MM.1S (cell line): ENCODE measurements at regions not wholly inside any gene's neighbourhood (a gene's known extent, or its start where the extent isn't known, plus 50 kb on each side); places are given as distances from the start of the nearest gene placed in this dataset.

ENCODE experiments used
- DNase-seq: peaks from one replicate; pipeline ENCODE4 v3.0.0-alpha.2; 2015
- H2AFZ ChIP-seq: fragments of 300-600 bp; sonication (generic); 2 replicates; pipeline ENCODE4 v1.6.0; 2016; ENCODE audit warnings: antibody characterized with exemption, low read length
- H3F3A ChIP-seq: fragments of 300-600 bp; sonication (generic); 2 replicates; pipeline ENCODE4 v1.6.1; 2016; ENCODE audit warnings: mild to moderate bottlenecking, antibody characterized with exemption, low read length, moderate library complexity, mixed read lengths; ENCODE audit not compliant: insufficient read depth
- H3K27ac ChIP-seq: fragments of 300-600 bp; sonication (generic); 2 replicates; pipeline ENCODE4 v1.5.1; 2016; ENCODE audit warnings: mild to moderate bottlenecking, low read length
- H3K27me3 ChIP-seq: fragments of 300-600 bp; sonication (generic); replicated peaks from 2 replicates; pipeline ENCODE4 v1.6.0; 2016; ENCODE audit warnings: low read length; ENCODE audit not compliant: insufficient read depth
- H3K36me3 ChIP-seq: fragments of 300-600 bp; sonication (generic); replicated peaks from 2 replicates; pipeline ENCODE4 v1.6.1; 2016; ENCODE audit warnings: mild to moderate bottlenecking, low read length, mixed read lengths; ENCODE audit not compliant: insufficient read depth
- H3K4me1 ChIP-seq: fragments of 300-600 bp; sonication (generic); 2 replicates; pipeline ENCODE4 v1.6.1; 2016; ENCODE audit warnings: low read length, mixed read lengths
- H3K4me2 ChIP-seq: fragments of 300-600 bp; sonication (generic); 2 replicates; pipeline ENCODE4 v1.6.0; 2016; ENCODE audit warnings: low read depth, low read length
- H3K4me3 ChIP-seq: fragments of 300-600 bp; sonication (generic); 2 replicates; pipeline ENCODE4 v1.5.1; 2016; ENCODE audit warnings: low read length, mixed read lengths
- H3K79me2 ChIP-seq: fragments of 300-600 bp; sonication (generic); 2 replicates; pipeline ENCODE4 v1.6.1; 2016; ENCODE audit warnings: mixed run types, low read length, mixed read lengths
- H3K9ac ChIP-seq: fragments of 300-600 bp; sonication (generic); 2 replicates; pipeline ENCODE4 v1.6.1; 2016; ENCODE audit warnings: low read length, mixed read lengths
- H3K9me2 ChIP-seq: fragments of 300-600 bp; sonication (generic); replicated peaks from 2 replicates; pipeline ENCODE4 v1.6.1; 2016; ENCODE audit warnings: mild to moderate bottlenecking, low read length, mixed read lengths; ENCODE audit not compliant: insufficient read depth
- H3K9me3 ChIP-seq: fragments of 300-600 bp; sonication (generic); replicated peaks from 2 replicates; pipeline ENCODE4 v1.6.1; 2016; ENCODE audit warnings: mild to moderate bottlenecking, low read length, mixed read lengths; ENCODE audit not compliant: insufficient read depth
- H4K20me1 ChIP-seq: fragments of 300-600 bp; sonication (generic); 2 replicates; pipeline ENCODE4 v1.6.1; 2016; ENCODE audit warnings: mild to moderate bottlenecking, low read length, moderate library complexity, mixed read lengths; ENCODE audit not compliant: insufficient read depth
- EZH2 ChIP-seq: fragments of 300-600 bp; sonication (generic); optimal IDR thresholded peaks from 2 replicates; pipeline ENCODE3; 2017; ENCODE audit warnings: low read depth, mild to moderate bottlenecking, antibody characterized with exemption, low read length, mixed read lengths
- EZH2phosphoT487 ChIP-seq: fragments of 300-600 bp; sonication (generic); IDR thresholded peaks from 2 replicates; pipeline ENCODE4 v1.6.1; 2018; ENCODE audit warnings: antibody characterized with exemption, low read length
- TF ChIP-seq, protein P1 (sequence below): fragments of 300-600 bp; sonication (generic); IDR thresholded peaks from 2 replicates; pipeline ENCODE4 v1.5.1; 2016; ENCODE audit warnings: antibody characterized with exemption, low read length, mixed read lengths

DNA sequence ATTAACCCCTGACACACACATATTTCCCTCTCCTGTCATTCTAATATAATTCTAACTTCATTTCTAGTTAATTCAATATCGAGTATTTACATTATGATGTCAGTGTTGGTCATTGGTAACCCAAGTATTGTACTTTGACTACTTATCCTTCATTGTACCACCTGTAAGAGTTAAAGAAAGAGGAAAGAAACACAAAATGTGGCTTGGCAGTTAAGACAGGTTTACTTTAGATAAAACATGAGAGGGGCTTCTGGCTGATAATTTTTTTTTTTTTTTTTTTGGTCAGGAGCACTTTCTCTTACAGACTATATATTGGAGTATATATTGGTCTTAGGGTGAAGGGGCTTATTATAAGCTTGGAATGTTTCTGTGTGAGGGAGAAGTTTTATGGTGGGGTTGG is 57.0 kb upstream of the ACYP2 start:
- H3K27me3 ChIP-seq, result no peaks in the 10 kb centered on the region
- no peak overlapping the region for H3K4me3 ChIP-seq
- no peaks in the 10 kb centered on the region for H3K9me3 ChIP-seq
- H3K36me3 ChIP-seq, result no peaks in the 10 kb centered on the region
- H3F3A ChIP-seq, result peaks cover 21% of the 10 kb centered on the region
- H4K20me1 ChIP-seq, result no peaks in the 10 kb centered on the region
- TF ChIP-seq EZH2 (no peak), EZH2phosphoT487 (no peak)
- TF ChIP-seq, protein P1, sequence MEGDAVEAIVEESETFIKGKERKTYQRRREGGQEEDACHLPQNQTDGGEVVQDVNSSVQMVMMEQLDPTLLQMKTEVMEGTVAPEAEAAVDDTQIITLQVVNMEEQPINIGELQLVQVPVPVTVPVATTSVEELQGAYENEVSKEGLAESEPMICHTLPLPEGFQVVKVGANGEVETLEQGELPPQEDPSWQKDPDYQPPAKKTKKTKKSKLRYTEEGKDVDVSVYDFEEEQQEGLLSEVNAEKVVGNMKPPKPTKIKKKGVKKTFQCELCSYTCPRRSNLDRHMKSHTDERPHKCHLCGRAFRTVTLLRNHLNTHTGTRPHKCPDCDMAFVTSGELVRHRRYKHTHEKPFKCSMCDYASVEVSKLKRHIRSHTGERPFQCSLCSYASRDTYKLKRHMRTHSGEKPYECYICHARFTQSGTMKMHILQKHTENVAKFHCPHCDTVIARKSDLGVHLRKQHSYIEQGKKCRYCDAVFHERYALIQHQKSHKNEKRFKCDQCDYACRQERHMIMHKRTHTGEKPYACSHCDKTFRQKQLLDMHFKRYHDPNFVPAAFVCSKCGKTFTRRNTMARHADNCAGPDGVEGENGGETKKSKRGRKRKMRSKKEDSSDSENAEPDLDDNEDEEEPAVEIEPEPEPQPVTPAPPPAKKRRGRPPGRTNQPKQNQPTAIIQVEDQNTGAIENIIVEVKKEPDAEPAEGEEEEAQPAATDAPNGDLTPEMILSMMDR, result no peak
- no peak overlapping the region for H3K27ac ChIP-seq
- H3K9me2 ChIP-seq, result no peaks in the 10 kb centered on the region
- H2AFZ ChIP-seq, result no peak overlapping the region
- peaks cover 34% of the 10 kb centered on the region for H3K4me1 ChIP-seq
- no peak overlapping the region for H3K9ac ChIP-seq
- H3K79me2 ChIP-seq, result no peaks in the 10 kb centered on the region
- no peak overlapping the region for H3K4me2 ChIP-seq
- DNase-seq, result no peak

DNA sequence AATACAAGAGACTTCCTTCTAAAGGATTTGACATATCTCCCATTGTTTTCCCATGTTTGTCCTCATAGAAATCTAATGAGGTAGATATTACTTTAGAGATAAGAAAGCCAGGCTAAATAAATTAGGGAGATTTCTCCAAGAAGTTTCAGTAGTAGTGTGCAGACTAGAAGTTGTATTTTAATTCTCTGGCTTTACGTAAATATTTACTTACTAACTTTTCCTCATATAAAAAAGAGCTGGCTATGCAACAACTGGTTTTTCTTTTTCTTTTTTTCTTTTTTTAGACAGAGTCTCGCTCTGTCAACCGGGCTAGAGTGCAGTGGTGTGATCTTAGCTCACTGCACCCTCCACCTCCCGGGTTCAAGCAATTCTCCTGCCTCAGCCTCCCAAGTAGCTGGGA is 60.6 kb upstream of the ACYP2 start:
- peak overlapping the region; percentile 74 for H3K27ac ChIP-seq
- TF ChIP-seq EZH2phosphoT487 (no peak), EZH2 (no peak)
- TF ChIP-seq, protein P1, result no peak
- no peaks in the 10 kb centered on the region for H3K27me3 ChIP-seq
- no peaks in the 10 kb centered on the region for H3K9me3 ChIP-seq
- H3K4me1 ChIP-seq, result peaks cover 28% of the 10 kb centered on the region
- H3K79me2 ChIP-seq, result no peaks in the 10 kb centered on the region
- H4K20me1 ChIP-seq, result no peaks in the 10 kb centered on the region
- H3K4me2 ChIP-seq, result peak overlapping the region; percentile 60
- peak overlapping the region; percentile 20; the same call in 1 of the 2 replicates for H3K9ac ChIP-seq
- DNase-seq, result no peak
- no peaks in the 10 kb centered on the region for H3K9me2 ChIP-seq
- no peaks in the 10 kb centered on the region for H3K36me3 ChIP-seq
- peak overlapping the region; percentile 20; the same call in 1 of the 2 replicates for H2AFZ ChIP-seq
- peaks cover 33% of the 10 kb centered on the region for H3F3A ChIP-seq
- H3K4me3 ChIP-seq, result peak overlapping the region; percentile 15; the same call in 1 of the 2 replicates

DNA sequence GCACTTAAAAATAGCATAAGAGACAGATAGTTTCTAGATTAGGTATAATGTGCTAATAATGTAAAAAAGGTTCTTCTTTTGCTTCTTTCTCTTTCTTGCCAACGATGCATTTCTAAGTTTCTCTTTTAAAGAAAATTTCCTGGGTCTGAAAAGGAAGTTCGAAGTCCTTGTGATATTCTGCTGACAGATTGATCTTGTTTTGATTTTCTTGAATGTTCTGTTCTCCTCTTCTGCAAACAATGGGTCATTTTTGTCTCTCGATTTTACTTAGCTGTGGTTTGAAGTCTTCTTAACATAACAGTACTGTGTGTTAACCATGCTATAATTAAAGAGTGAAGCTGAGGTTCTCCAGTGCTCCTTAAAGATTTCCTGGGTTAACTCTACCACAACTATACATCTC is 61.1 kb upstream of the ACYP2 start:
- Histone ChIP-seq H3K27ac (peak overlapping the region; percentile 74), H4K20me1 (no peaks in the 10 kb centered on the region), H2AFZ (peak overlapping the region; percentile 38), H3K4me3 (peak overlapping the region; percentile 15; the same call in 1 of the 2 replicates), H3F3A (peaks cover 33% of the 10 kb centered on the region), H3K9me3 (no peaks in the 10 kb centered on the region), H3K27me3 (no peaks in the 10 kb centered on the region), H3K79me2 (no peaks in the 10 kb centered on the region), H3K4me2 (peak overlapping the region; percentile 60), H3K9me2 (no peaks in the 10 kb centered on the region), H3K36me3 (no peaks in the 10 kb centered on the region), H3K9ac (peak overlapping the region; percentile 20; the same call in 1 of the 2 replicates), H3K4me1 (peaks cover 28% of the 10 kb centered on the region)
- peak; percentile 61 for DNase-seq
- TF ChIP-seq EZH2phosphoT487 (no peak), EZH2 (no peak)
- TF ChIP-seq, protein P1, result no peak
